Neutrophil (primary cell): ENCODE measurements at regions not wholly inside any gene's neighbourhood (a gene's known extent, or its start where the extent isn't known, plus 50 kb on each side); places are given as distances from the start of the nearest gene placed in this dataset.

Experiments
- H3K27ac ChIP-seq: fragments of 200-600 bp; sonication (generic); 2 replicates; pipeline ENCODE4 v1.5.1; 2016; ENCODE audit warnings: mild to moderate bottlenecking, moderate library complexity
- H3K27me3 ChIP-seq: fragments of 200-600 bp; sonication (generic); 2 replicates; pipeline ENCODE4 v1.6.0; 2016; ENCODE audit warnings: mild to moderate bottlenecking
- H3K36me3 ChIP-seq: fragments of 200-600 bp; sonication (generic); 2 replicates; pipeline ENCODE4 v1.5.1; 2017
- H3K4me1 ChIP-seq, 2 experiments: fragments of 200-600 bp in 1 of 2; sonication (generic) in 1 of 2; 1 replicate in 1 of 2; 2 replicates in 1 of 2; pipeline versions ENCODE4 v1.5.1 to v1.6.1; 2013 to 2016; ENCODE audit warnings: low read depth in 1 of 2, low read length in 1 of 2, mild to moderate bottlenecking in 1 of 2, moderate library complexity in 1 of 2; ENCODE audit not compliant: control insufficient read depth in 1 of 2, insufficient read depth in 1 of 2
- H3K4me3 ChIP-seq, 2 experiments: fragments of 200-600 bp in 1 of 2; sonication (generic) in 1 of 2; 1 replicate in 1 of 2; 2 replicates in 1 of 2; pipeline ENCODE4 v1.5.1; 2013 to 2016; ENCODE audit warnings: low read depth in 1 of 2, low read length in 1 of 2, mild to moderate bottlenecking in 1 of 2, moderate library complexity in 1 of 2
- H3K9me3 ChIP-seq: fragments of 200-600 bp; sonication (generic); 2 replicates; pipeline ENCODE4 v1.5.1; 2016
- TF ChIP-seq, protein P1 (sequence below): fragments of 200-600 bp; sonication (generic); IDR thresholded peaks from 2 replicates; pipeline ENCODE4 v1.5.1; 2016; ENCODE audit warnings: antibody characterized with exemption

DNA sequence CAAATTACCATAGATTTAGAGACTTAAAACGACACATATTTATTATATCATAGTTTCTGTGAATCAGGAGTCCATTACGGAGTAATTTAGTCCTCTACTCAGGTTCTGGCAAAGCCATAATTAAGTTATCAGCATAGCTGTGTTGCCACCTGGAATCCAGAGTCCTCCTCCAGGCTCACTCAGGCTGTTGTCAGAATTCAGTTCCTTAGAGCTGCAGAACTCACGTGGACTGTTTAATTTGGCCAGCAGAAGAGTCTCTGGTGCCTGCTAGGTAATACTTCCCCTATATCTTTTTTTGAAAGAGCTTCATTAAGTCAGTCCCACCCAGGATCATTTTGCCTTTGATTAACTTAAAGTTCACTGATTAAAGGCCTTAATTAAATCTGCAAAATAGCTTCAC, 891.5 kb downstream of the SUCLG1 start:
- TF ChIP-seq, protein P1, sequence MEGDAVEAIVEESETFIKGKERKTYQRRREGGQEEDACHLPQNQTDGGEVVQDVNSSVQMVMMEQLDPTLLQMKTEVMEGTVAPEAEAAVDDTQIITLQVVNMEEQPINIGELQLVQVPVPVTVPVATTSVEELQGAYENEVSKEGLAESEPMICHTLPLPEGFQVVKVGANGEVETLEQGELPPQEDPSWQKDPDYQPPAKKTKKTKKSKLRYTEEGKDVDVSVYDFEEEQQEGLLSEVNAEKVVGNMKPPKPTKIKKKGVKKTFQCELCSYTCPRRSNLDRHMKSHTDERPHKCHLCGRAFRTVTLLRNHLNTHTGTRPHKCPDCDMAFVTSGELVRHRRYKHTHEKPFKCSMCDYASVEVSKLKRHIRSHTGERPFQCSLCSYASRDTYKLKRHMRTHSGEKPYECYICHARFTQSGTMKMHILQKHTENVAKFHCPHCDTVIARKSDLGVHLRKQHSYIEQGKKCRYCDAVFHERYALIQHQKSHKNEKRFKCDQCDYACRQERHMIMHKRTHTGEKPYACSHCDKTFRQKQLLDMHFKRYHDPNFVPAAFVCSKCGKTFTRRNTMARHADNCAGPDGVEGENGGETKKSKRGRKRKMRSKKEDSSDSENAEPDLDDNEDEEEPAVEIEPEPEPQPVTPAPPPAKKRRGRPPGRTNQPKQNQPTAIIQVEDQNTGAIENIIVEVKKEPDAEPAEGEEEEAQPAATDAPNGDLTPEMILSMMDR = no peak
- no peaks in the 10 kb centered on the region for H3K4me1 ChIP-seq
- no peak overlapping the region for H3K4me3 ChIP-seq
- no peaks in the 10 kb centered on the region for H3K36me3 ChIP-seq
- H3K9me3 ChIP-seq = no peaks in the 10 kb centered on the region
- H3K27me3 ChIP-seq = no peaks in the 10 kb centered on the region
- H3K27ac ChIP-seq = no peak overlapping the region

DNA sequence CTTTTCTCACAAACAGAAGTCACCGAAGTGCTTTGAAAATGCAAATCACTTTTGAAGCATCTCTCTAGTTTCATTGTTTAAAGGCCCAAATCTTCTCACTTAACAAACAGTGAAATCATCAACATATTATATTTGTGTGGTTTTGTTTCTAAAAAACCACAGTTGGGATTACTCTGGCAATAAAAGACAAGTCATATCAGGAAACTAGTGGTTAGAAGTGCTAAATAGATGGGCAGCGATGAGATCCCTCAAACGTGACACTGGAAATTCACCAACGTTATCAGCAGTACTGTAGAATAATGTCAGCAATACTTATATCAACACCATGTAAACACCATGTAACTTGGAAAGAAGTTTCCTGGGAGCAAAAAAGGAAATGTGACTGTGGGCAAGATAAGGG, 893.5 kb downstream of the SUCLG1 start:
- TF ChIP-seq, protein P1 = no peak

DNA sequence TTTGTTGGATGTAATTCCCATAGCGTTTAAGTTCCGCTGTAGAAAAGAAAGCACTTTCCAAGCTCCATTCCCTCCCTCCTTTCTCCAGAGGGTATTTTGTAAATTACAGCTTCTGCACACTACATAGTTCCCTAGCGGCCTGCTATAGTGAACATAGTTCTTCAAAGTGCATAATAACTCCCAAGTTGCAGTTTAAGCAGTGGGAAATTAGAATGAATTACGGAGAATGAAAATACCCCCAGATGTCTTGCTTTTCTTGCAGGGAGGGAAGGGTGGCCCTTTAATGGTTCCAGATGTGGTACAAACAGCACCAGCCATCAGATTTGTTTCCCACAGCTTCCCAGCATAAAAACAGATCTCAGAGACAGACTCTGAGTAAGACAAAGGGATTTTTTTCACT, 893.9 kb downstream of the SUCLG1 start:
- H3K9me3 ChIP-seq = no peaks in the 10 kb centered on the region
- no peaks in the 10 kb centered on the region for H3K36me3 ChIP-seq
- H3K27me3 ChIP-seq = no peaks in the 10 kb centered on the region
- H3K4me1 ChIP-seq = no peaks in the 10 kb centered on the region
- H3K27ac ChIP-seq = no peak overlapping the region
- TF ChIP-seq, protein P1 = no peak
- H3K4me3 ChIP-seq = no peak overlapping the region

More for the DNA sequence above, 893.5 kb downstream of the SUCLG1 start:
- Histone ChIP-seq H3K27ac (no peak overlapping the region), H3K36me3 (no peaks in the 10 kb centered on the region), H3K4me1 (no peaks in the 10 kb centered on the region), H3K4me3 (no peak overlapping the region), H3K9me3 (no peaks in the 10 kb centered on the region), H3K27me3 (no peaks in the 10 kb centered on the region)

DNA sequence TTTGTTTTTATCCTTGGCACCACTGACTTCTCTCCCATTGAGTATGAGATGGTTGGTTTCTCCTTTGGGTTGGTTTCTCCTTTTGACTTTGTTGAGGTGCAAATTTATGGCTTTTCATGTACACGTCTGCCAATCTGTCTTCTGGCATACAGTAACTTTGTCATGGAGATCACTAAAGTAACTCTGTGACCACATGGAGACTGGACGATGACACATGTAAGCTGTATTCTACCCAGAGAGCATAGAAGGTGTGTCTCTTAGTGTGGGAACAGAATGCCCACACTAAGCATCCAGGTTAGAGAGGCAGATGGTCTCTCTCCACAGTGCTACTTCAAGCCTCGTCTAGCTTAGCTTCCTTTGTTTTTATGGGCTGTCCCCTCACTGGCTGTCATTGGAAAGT, 897.5 kb downstream of the SUCLG1 start:
- H3K4me3 ChIP-seq = no peak overlapping the region
- no peak overlapping the region for H3K27ac ChIP-seq
- no peaks in the 10 kb centered on the region for H3K36me3 ChIP-seq
- no peaks in the 10 kb centered on the region for H3K4me1 ChIP-seq
- TF ChIP-seq, protein P1 = no peak
- no peaks in the 10 kb centered on the region for H3K9me3 ChIP-seq
- H3K27me3 ChIP-seq = no peaks in the 10 kb centered on the region

DNA sequence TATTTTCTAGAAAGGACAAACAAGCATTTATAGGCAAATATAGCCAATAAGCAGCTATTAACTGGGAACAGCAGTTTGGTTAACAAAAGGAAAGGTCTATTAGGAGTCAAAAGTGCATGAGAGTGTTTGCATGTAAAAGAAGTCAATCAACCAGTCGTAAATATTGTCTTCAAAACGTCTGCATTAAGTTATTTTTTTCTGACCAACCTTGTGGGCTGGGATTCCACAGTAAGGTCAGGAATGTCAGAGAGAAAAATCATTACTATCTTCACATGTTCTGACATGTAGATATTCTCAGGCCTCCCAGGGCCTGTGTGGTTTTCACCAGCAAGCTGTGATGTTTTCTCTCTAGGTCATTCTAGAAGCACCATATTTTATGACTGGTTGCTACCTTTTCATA, 922.5 kb downstream of the SUCLG1 start:
- TF ChIP-seq, protein P1 = no peak
- Histone ChIP-seq H3K4me1 (no peaks in the 10 kb centered on the region), H3K27ac (no peak overlapping the region), H3K9me3 (no peaks in the 10 kb centered on the region), H3K27me3 (no peaks in the 10 kb centered on the region), H3K36me3 (no peaks in the 10 kb centered on the region), H3K4me3 (no peak overlapping the region)

DNA sequence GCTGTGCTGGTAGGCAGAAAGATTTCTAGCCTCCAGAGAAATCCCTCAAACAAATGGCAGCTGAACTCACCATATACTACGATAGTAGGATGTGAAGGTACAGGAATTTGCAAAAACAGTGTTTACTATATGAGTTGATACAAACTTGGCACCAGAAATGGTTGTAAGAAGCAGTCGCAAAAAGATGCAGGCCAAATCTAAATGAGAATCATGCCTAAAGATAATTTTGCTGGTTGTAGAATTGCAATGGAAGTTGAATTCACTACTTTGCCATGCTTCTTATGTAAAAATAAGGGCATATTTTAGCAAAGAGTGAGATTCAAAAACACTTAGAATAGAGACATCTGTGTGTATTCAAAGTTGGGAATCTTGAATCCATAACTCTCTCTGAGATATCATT, 924.7 kb downstream of the SUCLG1 start:
- no peak overlapping the region for H3K27ac ChIP-seq
- H3K9me3 ChIP-seq = no peaks in the 10 kb centered on the region
- H3K27me3 ChIP-seq = no peaks in the 10 kb centered on the region
- TF ChIP-seq, protein P1 = no peak
- H3K4me1 ChIP-seq = no peaks in the 10 kb centered on the region
- H3K36me3 ChIP-seq = no peaks in the 10 kb centered on the region
- no peak overlapping the region for H3K4me3 ChIP-seq
